Adrenal gland (tissue), 9 donors: ENCODE measurements at regions not wholly inside any gene's neighbourhood (a gene's known extent, or its start where the extent isn't known, plus 50 kb on each side); places are given as distances from the start of the nearest gene placed in this dataset.
A peak's percentile ranks its signal among the peaks of the same experiment; 100 is the strongest.

Experiments
- DNase-seq, 7 donors: peaks; one replicate each; pipeline ENCODE4 v3.0.0-alpha.2; 2019 to 2020
- H3K27ac ChIP-seq, 5 donors: fragments of 200-600 bp; sonication (generic) in 4 of 5; 1 replicate in 3 of 5; 2 replicates in 2 of 5; pipeline versions ENCODE4 v1.5.1 to v1.8.0; 2016 to 2020; ENCODE audit warnings: mild to moderate bottlenecking in 1 of 5
- H3K27me3 ChIP-seq: fragments of 200-600 bp; 2 replicates; pipeline ENCODE4 v1.8.0; 2021
- H3K36me3 ChIP-seq, 2 donors: fragments of 200-600 bp; replicated peaks in 1 of 2; 1 replicate in 1 of 2; 2 replicates in 1 of 2; pipeline versions ENCODE4 v1.5.1 to v1.8.0; 2018 to 2022
- H3K4me1 ChIP-seq, 2 donors: fragments of 200-600 bp; replicated peaks in 1 of 2; 1 replicate in 1 of 2; 2 replicates in 1 of 2; pipeline versions ENCODE4 v1.5.1 to v1.8.0; 2018 to 2021
- H3K4me3 ChIP-seq, 4 donors: fragments of 200-600 bp; sonication (generic) in 3 of 4; one replicate each; pipeline ENCODE4 v1.5.1; 2016 to 2018
- H3K9me3 ChIP-seq, 3 donors: fragments of 200-600 bp; sonication (generic) in 1 of 3; replicated peaks in 1 of 3; 1 replicate in 2 of 3; 2 replicates in 1 of 3; pipeline versions ENCODE4 v1.5.1 to v1.8.0; 2016 to 2021
- POLR2A ChIP-seq, 2 donors: fragments of 450-650 bp; IDR thresholded peaks; one replicate each; pipeline ENCODE4 v1.6.1; 2017; ENCODE audit warnings: antibody characterized with exemption in 2 of 2, mild to moderate bottlenecking in 2 of 2, moderate library complexity in 1 of 2
- WGBS, 4 donors: extraction: QIAGEN DNeasy Blood & Tissue Kit in 2 of 4; methylation state at CpG; one replicate each; pipeline versions ENCODE4 v1.1.5 to v1.1.7; 2013 to 2017; 5-methylcytosine and 5-hydroxymethylcytosine counted together
- intact Hi-C, 2 donors: fragments of 100-400 bp; cut with DNase I; formaldehyde crosslinking; loops; one replicate each; pipeline versions ENCODE4 v1.14.1 to v1.15.0; 2022 to 2023
- TF ChIP-seq, protein P1 (sequence below), 6 experiments: fragments of 450-650 bp in 4 of 6; fragments of 200-600 bp in 2 of 6; sonication (generic) in 1 of 6; IDR thresholded peaks; 1 replicate in 5 of 6; 2 replicates in 1 of 6; pipeline versions ENCODE4 v1.5.1 to v1.8.0; 2016 to 2021; ENCODE audit warnings: antibody characterized with exemption in 6 of 6, mild to moderate bottlenecking in 2 of 6, moderate library complexity in 1 of 6
- donor health status: healthy with polysubstance abuse.
- donor health status: Bipolar disorder and iron deficiency.
- donor health status: DM: yes; HTN: yes; CAD: no.
- donor health status: DM: no; HTN: no; CAD: no.
- donor health status: DM: no; HTN: no; CAD: no.

- no peaks in the 10 kb centered on the region for H3K27me3 ChIP-seq
- no peak overlapping the region for H3K4me3 ChIP-seq
- no peak for DNase-seq
- H3K27ac ChIP-seq = no peak overlapping the region
- TF ChIP-seq, protein P1, sequence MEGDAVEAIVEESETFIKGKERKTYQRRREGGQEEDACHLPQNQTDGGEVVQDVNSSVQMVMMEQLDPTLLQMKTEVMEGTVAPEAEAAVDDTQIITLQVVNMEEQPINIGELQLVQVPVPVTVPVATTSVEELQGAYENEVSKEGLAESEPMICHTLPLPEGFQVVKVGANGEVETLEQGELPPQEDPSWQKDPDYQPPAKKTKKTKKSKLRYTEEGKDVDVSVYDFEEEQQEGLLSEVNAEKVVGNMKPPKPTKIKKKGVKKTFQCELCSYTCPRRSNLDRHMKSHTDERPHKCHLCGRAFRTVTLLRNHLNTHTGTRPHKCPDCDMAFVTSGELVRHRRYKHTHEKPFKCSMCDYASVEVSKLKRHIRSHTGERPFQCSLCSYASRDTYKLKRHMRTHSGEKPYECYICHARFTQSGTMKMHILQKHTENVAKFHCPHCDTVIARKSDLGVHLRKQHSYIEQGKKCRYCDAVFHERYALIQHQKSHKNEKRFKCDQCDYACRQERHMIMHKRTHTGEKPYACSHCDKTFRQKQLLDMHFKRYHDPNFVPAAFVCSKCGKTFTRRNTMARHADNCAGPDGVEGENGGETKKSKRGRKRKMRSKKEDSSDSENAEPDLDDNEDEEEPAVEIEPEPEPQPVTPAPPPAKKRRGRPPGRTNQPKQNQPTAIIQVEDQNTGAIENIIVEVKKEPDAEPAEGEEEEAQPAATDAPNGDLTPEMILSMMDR (IDR thresholded peaks at IDR 0.05) = no peak
- no peak for TF ChIP-seq POLR2A (IDR thresholded peaks at IDR 0.05)
- no peaks in the 10 kb centered on the region for H3K36me3 ChIP-seq
- no peaks in the 10 kb centered on the region for H3K9me3 ChIP-seq
- 59 to 83% (median 79%) methylated on average over 4 of the region's 4 CpGs for WGBS, 4 donors
- intact Hi-C loops = no loop called here
- no peaks in the 10 kb centered on the region for H3K4me1 ChIP-seq
These were observed 235.9 kb downstream of the KLF6 start for GRCh38 chr10:3549118-3549517.

DNA sequence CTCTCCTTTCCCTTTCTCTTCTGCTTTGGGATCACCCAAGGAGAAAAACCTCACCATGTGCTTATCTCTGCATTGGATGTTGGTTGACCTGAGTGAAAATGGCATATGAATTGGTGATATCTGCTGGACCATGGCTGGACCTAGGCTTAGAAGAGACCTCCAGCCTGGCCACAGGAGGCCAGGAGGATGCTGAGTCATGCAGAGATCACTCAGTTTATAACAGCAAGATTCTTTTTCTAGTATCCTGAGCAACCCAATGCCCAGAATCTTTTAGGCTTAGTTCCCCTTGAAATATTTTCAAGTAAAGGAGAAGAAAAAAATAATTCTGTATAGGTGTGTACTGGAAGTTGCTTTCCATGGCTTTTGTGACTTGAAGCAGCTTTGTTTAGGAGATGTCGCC is 236.3 kb downstream of the KLF6 start:
- peak overlapping the region in 2 of 5 donors; percentile 8 to 75 for H3K27ac ChIP-seq
- no peaks in the 10 kb centered on the region for H3K36me3 ChIP-seq
- DNase-seq = no peak
- intact Hi-C loops = no loop called here
- 82 to 96% (median 86%) methylated on average over 1 of the region's 1 CpG for WGBS, 4 donors
- TF ChIP-seq, protein P1 (IDR thresholded peaks at IDR 0.05) = no peak
- TF ChIP-seq POLR2A (IDR thresholded peaks at IDR 0.05) = no peak
- no peak overlapping the region for H3K4me3 ChIP-seq
- no peaks in the 10 kb centered on the region for H3K9me3 ChIP-seq
- no peaks in the 10 kb centered on the region for H3K4me1 ChIP-seq
- H3K27me3 ChIP-seq = no peaks in the 10 kb centered on the region

DNA sequence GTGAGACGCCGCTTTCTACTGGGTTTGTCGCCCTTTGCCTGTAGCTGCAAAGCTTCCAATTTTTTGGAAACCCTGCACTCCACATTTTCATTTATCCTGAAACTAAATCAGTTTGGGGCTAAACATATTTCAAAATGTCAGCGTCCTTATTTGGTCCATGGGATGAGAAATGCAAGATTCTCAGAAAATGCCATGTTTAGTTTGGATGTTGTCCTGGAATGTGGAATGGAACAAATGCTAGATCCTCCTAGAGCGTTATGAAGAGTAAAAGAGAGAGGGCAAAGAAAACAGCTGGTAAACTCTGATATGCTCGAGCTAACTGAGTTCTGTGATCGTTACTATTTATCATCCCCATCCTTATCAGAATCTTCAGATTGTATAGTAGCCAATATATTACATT is 236.9 kb downstream of the KLF6 start:
- H3K4me3 ChIP-seq = no peak overlapping the region
- H3K27me3 ChIP-seq = no peaks in the 10 kb centered on the region
- H3K9me3 ChIP-seq = no peaks in the 10 kb centered on the region
- TF ChIP-seq, protein P1 (IDR thresholded peaks at IDR 0.05) = no peak
- TF ChIP-seq POLR2A (IDR thresholded peaks at IDR 0.05) = no peak
- peak overlapping the region in 2 of 5 donors; percentile 8 to 75 for H3K27ac ChIP-seq
- H3K4me1 ChIP-seq = no peaks in the 10 kb centered on the region
- 54 to 63% (median 58%) methylated on average over 7 of the region's 7 CpGs for WGBS, 4 donors
- no peak for DNase-seq
- no peaks in the 10 kb centered on the region for H3K36me3 ChIP-seq
- intact Hi-C loops = no loop called here

DNA sequence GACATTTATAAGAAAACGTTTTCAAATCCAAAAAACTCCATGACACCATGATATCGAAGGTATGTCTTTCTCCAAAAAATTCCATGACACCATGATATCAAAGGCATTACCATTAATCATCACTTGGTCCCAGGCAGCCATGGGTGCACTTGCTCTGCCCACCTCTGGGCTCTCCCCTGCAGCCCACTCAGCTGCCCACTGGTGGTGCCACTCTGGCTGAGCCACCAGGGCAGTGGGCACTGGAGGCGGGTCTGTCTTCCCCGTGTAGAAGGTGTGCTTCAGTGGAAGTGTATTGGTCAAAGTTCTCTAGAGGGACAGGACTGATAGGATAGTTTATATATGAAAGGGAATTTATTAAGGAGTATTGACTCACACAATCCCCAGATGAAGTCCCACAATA is 240.4 kb downstream of the KLF6 start:
- H3K27me3 ChIP-seq = no peaks in the 10 kb centered on the region
- intact Hi-C loops = no loop called here

More for the DNA sequence above, 240.4 kb downstream of the KLF6 start:
- TF ChIP-seq, protein P1 (IDR thresholded peaks at IDR 0.05) = no peak
- TF ChIP-seq POLR2A (IDR thresholded peaks at IDR 0.05) = no peak
- Histone ChIP-seq H3K36me3 (no peaks in the 10 kb centered on the region), H3K27ac (no peak overlapping the region), H3K9me3 (no peaks in the 10 kb centered on the region), H3K4me3 (no peak overlapping the region), H3K4me1 (peaks cover 0 to 4% of the 10 kb centered on the region in 2 donors)
- 76 to 94% (median 87%) methylated on average over 4 of the region's 4 CpGs for WGBS, 4 donors
- no peak for DNase-seq
